ENCODE measurements at regions not wholly inside any gene's neighbourhood (a gene's known extent, or its start where the extent isn't known, plus 50 kb on each side); places are given as distances from the start of the nearest gene placed in this dataset.

GRCh38 chr12:118586433-118586832, 210.1 kb downstream of the SUDS3 start:
- no peak for TF ChIP-seq CTCF (IDR thresholded peaks at IDR 0.05; ENCODE audit: extremely low read depth, low read depth, low read length)
- no peaks in the 10 kb centered on the region for H3K4me1 ChIP-seq (ENCODE audit: insufficient read depth, low read length)
- no peak overlapping the region for H2AFZ ChIP-seq (ENCODE audit: low read length)
- H4K20me1 ChIP-seq (ENCODE audit: insufficient read depth, low read length): no peaks in the 10 kb centered on the region
- H3K27ac ChIP-seq (ENCODE audit: low read depth, low read length): no peak overlapping the region
- no peaks in the 10 kb centered on the region for H3K79me2 ChIP-seq (ENCODE audit: insufficient read depth, low read length)
- H3K9me3 ChIP-seq (ENCODE audit: low read depth, low read length): no peaks in the 10 kb centered on the region
- H3K27me3 ChIP-seq (ENCODE audit: insufficient read depth, low read length): no peaks in the 10 kb centered on the region
- no peak overlapping the region for H3K4me2 ChIP-seq (ENCODE audit: insufficient read depth, low read length)
- H3K4me3 ChIP-seq (ENCODE audit: insufficient read depth, low read length): no peak overlapping the region
- no peak for DNase-seq (ENCODE audit: insufficient read length, low spot score, missing footprints)
- H3K36me3 ChIP-seq (ENCODE audit: insufficient read depth, low read length): no peaks in the 10 kb centered on the region

- no peaks in the 10 kb centered on the region for H3K9me3 ChIP-seq (ENCODE audit: low read depth, low read length)
- H3K36me3 ChIP-seq (ENCODE audit: insufficient read depth, low read length): no peaks in the 10 kb centered on the region
- TF ChIP-seq CTCF (IDR thresholded peaks at IDR 0.05; ENCODE audit: extremely low read depth, low read depth, low read length): no peak
- no peaks in the 10 kb centered on the region for H3K4me1 ChIP-seq (ENCODE audit: insufficient read depth, low read length)
- H4K20me1 ChIP-seq (ENCODE audit: insufficient read depth, low read length): no peaks in the 10 kb centered on the region
- no peaks in the 10 kb centered on the region for H3K79me2 ChIP-seq (ENCODE audit: insufficient read depth, low read length)
- no peak overlapping the region for H3K4me3 ChIP-seq (ENCODE audit: insufficient read depth, low read length)
- H2AFZ ChIP-seq (ENCODE audit: low read length): no peak overlapping the region
- no peak overlapping the region for H3K27ac ChIP-seq (ENCODE audit: low read depth, low read length)
- no peaks in the 10 kb centered on the region for H3K27me3 ChIP-seq (ENCODE audit: insufficient read depth, low read length)
- no peak overlapping the region for H3K4me2 ChIP-seq (ENCODE audit: insufficient read depth, low read length)
- no peak for DNase-seq (ENCODE audit: insufficient read length, low spot score, missing footprints)
These were observed 212.8 kb downstream of the SUDS3 start for GRCh38 chr12:118589162-118589561.

GRCh38 chr12:118590406-118591150, 214.2 kb downstream of the SUDS3 start:
- Histone ChIP-seq H3K4me1 (ENCODE audit: insufficient read depth, low read length) (no peaks in the 10 kb centered on the region), H3K36me3 (ENCODE audit: insufficient read depth, low read length) (no peaks in the 10 kb centered on the region), H4K20me1 (ENCODE audit: insufficient read depth, low read length) (no peaks in the 10 kb centered on the region), H3K4me2 (ENCODE audit: insufficient read depth, low read length) (no peak overlapping the region), H2AFZ (ENCODE audit: low read length) (no peak overlapping the region), H3K9me3 (ENCODE audit: low read depth, low read length) (no peaks in the 10 kb centered on the region), H3K79me2 (ENCODE audit: insufficient read depth, low read length) (no peaks in the 10 kb centered on the region), H3K4me3 (ENCODE audit: insufficient read depth, low read length) (no peak overlapping the region), H3K27me3 (ENCODE audit: insufficient read depth, low read length) (no peaks in the 10 kb centered on the region), H3K27ac (ENCODE audit: low read depth, low read length) (no peak overlapping the region)
- no peak for TF ChIP-seq CTCF (IDR thresholded peaks at IDR 0.05; ENCODE audit: extremely low read depth, low read depth, low read length)
- no peak for DNase-seq (ENCODE audit: insufficient read length, low spot score, missing footprints)

GRCh38 chr12:118603610-118604361, 227.4 kb downstream of the SUDS3 start:
- Histone ChIP-seq H2AFZ (ENCODE audit: low read length) (no peak overlapping the region), H3K36me3 (ENCODE audit: insufficient read depth, low read length) (no peaks in the 10 kb centered on the region), H3K79me2 (ENCODE audit: insufficient read depth, low read length) (no peaks in the 10 kb centered on the region), H3K4me1 (ENCODE audit: insufficient read depth, low read length) (no peaks in the 10 kb centered on the region), H3K27ac (ENCODE audit: low read depth, low read length) (no peak overlapping the region), H4K20me1 (ENCODE audit: insufficient read depth, low read length) (no peaks in the 10 kb centered on the region), H3K4me2 (ENCODE audit: insufficient read depth, low read length) (no peak overlapping the region), H3K9me3 (ENCODE audit: low read depth, low read length) (no peaks in the 10 kb centered on the region), H3K27me3 (ENCODE audit: insufficient read depth, low read length) (no peaks in the 10 kb centered on the region), H3K4me3 (ENCODE audit: insufficient read depth, low read length) (no peak overlapping the region)
- no peak for TF ChIP-seq CTCF (IDR thresholded peaks at IDR 0.05; ENCODE audit: extremely low read depth, low read depth, low read length)
- DNase-seq (ENCODE audit: insufficient read length, low spot score, missing footprints): no peak
